WERI-Rb-1 (cell line): ENCODE measurements at regions not wholly inside any gene's neighbourhood (a gene's known extent, or its start where the extent isn't known, plus 50 kb on each side); places are given as distances from the start of the nearest gene placed in this dataset.

ENCODE experiments used
- DNase-seq: peaks from one replicate; pipeline ENCODE4 v3.0.0-alpha.2; 2020
- H3K27ac ChIP-seq: fragments of 250-450 bp; sonication (Bioruptor Pico); 2 replicates; pipeline ENCODE4 v1.5.1; 2020; ENCODE audit warnings: mild to moderate bottlenecking, moderate library complexity
- H3K27me3 ChIP-seq: fragments of 250-450 bp; sonication (Bioruptor Pico); 2 replicates; pipeline ENCODE4 v1.5.1; 2021; ENCODE audit warnings: mild to moderate bottlenecking, low read depth, moderate library complexity; ENCODE audit not compliant: insufficient read depth, severe bottlenecking
- H3K36me3 ChIP-seq: fragments of 250-450 bp; sonication (Bioruptor Pico); 2 replicates; pipeline ENCODE4 v1.5.1; 2020; ENCODE audit warnings: mild to moderate bottlenecking, moderate library complexity
- H3K4me3 ChIP-seq: 2 replicates; pipeline ENCODE4 v1.5.1; 2011; ENCODE audit warnings: low read depth, mild to moderate bottlenecking, control low read depth, low read length
- H3K9me3 ChIP-seq: fragments of 250-450 bp; sonication (Bioruptor Pico); 2 replicates; pipeline ENCODE4 v1.5.1; 2021; ENCODE audit warnings: mild to moderate bottlenecking, moderate library complexity; ENCODE audit not compliant: severe bottlenecking
- CTCF ChIP-seq: IDR thresholded peaks from 2 replicates; pipeline ENCODE4 v1.5.1; 2011; ENCODE audit warnings: low read depth, mild to moderate bottlenecking, control low read depth, inconsistent platforms, low read length

- Histone ChIP-seq H3K4me3 (no peak overlapping the region), H3K9me3 (no peaks in the 10 kb centered on the region), H3K27ac (no peak overlapping the region), H3K36me3 (no peaks in the 10 kb centered on the region), H3K27me3 (no peaks in the 10 kb centered on the region)
- no peak for TF ChIP-seq CTCF
- no peak for DNase-seq
These were observed 104.6 kb upstream of the ACTRT2 start for GRCh38 chr1:2916706-2917105.

GRCh38 chr1:2917284-2917683 is 104.0 kb upstream of the ACTRT2 start:
- no peak for TF ChIP-seq CTCF
- no peak overlapping the region for H3K4me3 ChIP-seq
- H3K27ac ChIP-seq = no peak overlapping the region
- no peaks in the 10 kb centered on the region for H3K36me3 ChIP-seq
- DNase-seq = no peak
- H3K9me3 ChIP-seq = no peaks in the 10 kb centered on the region
- H3K27me3 ChIP-seq = no peaks in the 10 kb centered on the region

GRCh38 chr1:2918441-2918840 is 102.8 kb upstream of the ACTRT2 start:
- Histone ChIP-seq H3K9me3 (no peaks in the 10 kb centered on the region), H3K27me3 (no peaks in the 10 kb centered on the region), H3K4me3 (no peak overlapping the region), H3K36me3 (no peaks in the 10 kb centered on the region), H3K27ac (no peak overlapping the region)
- TF ChIP-seq CTCF = no peak
- DNase-seq = no peak

GRCh38 chr1:2919841-2920240 is 101.4 kb upstream of the ACTRT2 start:
- Histone ChIP-seq H3K27ac (no peak overlapping the region), H3K4me3 (no peak overlapping the region), H3K9me3 (no peaks in the 10 kb centered on the region), H3K27me3 (no peaks in the 10 kb centered on the region), H3K36me3 (no peaks in the 10 kb centered on the region)
- no peak for TF ChIP-seq CTCF
- DNase-seq = no peak

GRCh38 chr1:2920421-2921015 is 100.7 kb upstream of the ACTRT2 start:
- DNase-seq = no peak
- no peak overlapping the region for H3K27ac ChIP-seq
- no peaks in the 10 kb centered on the region for H3K36me3 ChIP-seq
- H3K4me3 ChIP-seq = no peak overlapping the region
- TF ChIP-seq CTCF = no peak
- no peaks in the 10 kb centered on the region for H3K9me3 ChIP-seq
- H3K27me3 ChIP-seq = no peaks in the 10 kb centered on the region
